Muscle of leg (tissue), 3 donors: ENCODE measurements at regions not wholly inside any gene's neighbourhood (a gene's known extent, or its start where the extent isn't known, plus 50 kb on each side); places are given as distances from the start of the nearest gene placed in this dataset.
"Not testable (repeated sequence)": the region's sequence is repeated elsewhere in the genome, so short reads cannot be mapped to it uniquely, and the experiment has no call there.

ENCODE experiments used
- DNase-seq: peaks from one replicate; pipeline ENCODE4 v3.0.0; 2013
- H3K27ac ChIP-seq: one replicate; pipeline ENCODE4 v1.5.1; 2013; ENCODE audit warnings: mild to moderate bottlenecking, low read length, control low read depth
- H3K27me3 ChIP-seq: one replicate; pipeline ENCODE4 v1.6.1; 2013; ENCODE audit warnings: low read length; ENCODE audit not compliant: control insufficient read depth, insufficient read depth
- H3K36me3 ChIP-seq: one replicate; pipeline ENCODE4 v1.6.1; 2013; ENCODE audit warnings: low read length; ENCODE audit not compliant: control insufficient read depth, insufficient read depth
- H3K4me1 ChIP-seq: one replicate; pipeline ENCODE4 v1.6.1; 2013; ENCODE audit warnings: low read length; ENCODE audit not compliant: control insufficient read depth, insufficient read depth
- H3K4me3 ChIP-seq: one replicate; pipeline ENCODE4 v1.5.1; 2013; ENCODE audit warnings: low read length, control low read depth
- H3K9me3 ChIP-seq: replicated peaks from 2 replicates; pipeline ENCODE4 v1.6.1; 2013; ENCODE audit warnings: low read depth, low read length; ENCODE audit not compliant: control insufficient read depth
- WGBS: methylation state at CpG from one replicate; pipeline ENCODE4 v1.1.5; 2013; ENCODE audit warnings: missing lambda C conversion rate; ENCODE audit not compliant: insufficient coverage; 5-methylcytosine and 5-hydroxymethylcytosine counted together

DNA sequence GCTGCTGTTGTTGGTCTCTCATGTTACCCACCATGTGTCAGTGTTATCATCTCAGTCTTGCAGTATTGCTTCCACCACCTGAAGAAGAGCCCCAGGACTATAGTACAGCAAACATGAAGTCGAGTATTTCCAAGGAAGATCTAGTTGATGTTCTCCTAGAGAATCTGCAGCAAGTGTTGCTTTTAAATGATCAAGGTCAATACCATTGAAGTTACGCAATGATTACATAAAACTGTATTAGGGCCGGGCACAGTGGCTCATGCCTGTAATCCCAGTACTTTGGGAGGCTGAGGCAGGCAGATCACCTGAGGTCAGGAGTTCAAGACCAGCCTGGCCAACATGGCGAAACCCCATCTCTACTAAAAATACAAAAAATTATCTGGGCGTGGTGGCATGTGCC, 173.9 kb downstream of the TJP1 start:
- H3K36me3 ChIP-seq, H3K4me1 ChIP-seq, H3K9me3 ChIP-seq, H3K4me3 ChIP-seq, H3K27ac ChIP-seq, H3K27me3 ChIP-seq, DNase-seq: not testable (repeated sequence)
- WGBS = 94% methylated on average over 3 of the region's 5 CpGs

DNA sequence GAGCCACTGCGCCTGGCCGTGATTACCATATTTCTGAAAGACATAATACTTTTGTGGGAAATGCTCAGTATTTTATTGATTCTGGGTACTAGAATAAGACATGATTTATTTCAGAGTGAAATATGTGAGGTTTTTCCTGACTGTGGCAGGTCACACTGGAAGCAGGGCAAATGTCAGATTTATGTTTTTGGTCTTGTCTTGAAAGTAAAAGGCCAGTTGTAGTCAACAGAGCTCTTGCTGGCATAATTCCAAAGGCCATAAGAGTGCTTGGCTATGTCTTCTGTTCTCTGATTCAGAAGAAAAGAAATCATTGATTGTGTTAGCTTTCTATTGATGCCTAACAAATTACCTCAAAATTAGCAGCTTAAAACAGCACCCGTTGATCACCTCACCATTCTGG, 176.4 kb downstream of the TJP1 start:
- H3K4me3 ChIP-seq = no peak overlapping the region
- DNase-seq = no peak
- no peaks in the 10 kb centered on the region for H3K36me3 ChIP-seq
- no peaks in the 10 kb centered on the region for H3K4me1 ChIP-seq
- H3K9me3 ChIP-seq = no peaks in the 10 kb centered on the region
- H3K27ac ChIP-seq = no peak overlapping the region
- 76% methylated on average over 2 of the region's 3 CpGs for WGBS
- no peaks in the 10 kb centered on the region for H3K27me3 ChIP-seq

DNA sequence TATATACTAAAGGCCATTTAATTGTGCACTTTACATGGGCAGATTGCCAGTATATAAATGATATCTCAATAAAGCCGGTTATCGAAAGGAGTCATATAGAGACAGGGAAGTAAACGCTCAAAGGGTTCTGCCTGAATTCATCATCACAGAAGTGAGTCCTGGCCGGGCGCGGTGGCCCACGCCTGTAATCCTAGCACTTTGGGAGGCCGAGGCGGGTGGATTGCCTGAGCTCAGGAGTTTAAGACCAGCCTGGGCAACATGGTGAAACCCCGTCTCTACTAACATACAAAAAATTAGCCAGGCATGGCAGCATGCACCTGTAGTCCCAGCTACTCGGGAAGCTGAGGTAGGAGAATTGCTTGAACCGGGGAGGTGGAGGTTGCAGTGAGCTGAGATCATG, 177.9 kb downstream of the TJP1 start:
- H3K27ac ChIP-seq, H3K9me3 ChIP-seq, H3K36me3 ChIP-seq, H3K4me1 ChIP-seq, DNase-seq, H3K27me3 ChIP-seq, H3K4me3 ChIP-seq: not testable (repeated sequence)
- 82% methylated on average over 4 of the region's 12 CpGs for WGBS

DNA sequence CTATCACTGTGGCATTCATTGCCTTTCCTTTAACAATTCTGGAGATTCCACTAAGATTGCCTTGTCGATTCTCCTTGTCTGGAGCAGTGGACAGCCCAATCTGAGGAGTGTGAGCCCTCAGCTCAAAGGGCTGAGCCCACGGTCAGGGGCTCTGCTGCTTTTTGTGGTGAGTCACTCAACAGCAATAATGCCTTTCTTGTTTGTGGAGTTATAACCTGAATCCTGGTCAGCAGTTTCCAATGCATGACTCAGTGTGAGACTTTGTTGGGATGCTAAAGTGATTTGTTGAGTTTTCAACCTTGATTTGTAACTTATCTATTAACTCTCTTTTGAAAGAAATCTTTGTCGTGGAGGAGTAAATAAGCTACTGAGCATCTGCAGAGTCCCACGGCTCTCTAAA, 183.5 kb downstream of the TJP1 start:
- H3K4me1 ChIP-seq = peaks cover 18% of the 10 kb centered on the region
- no peak for DNase-seq
- no peaks in the 10 kb centered on the region for H3K36me3 ChIP-seq
- no peak overlapping the region for H3K27ac ChIP-seq
- H3K4me3 ChIP-seq = no peak overlapping the region
- no peaks in the 10 kb centered on the region for H3K27me3 ChIP-seq
- H3K9me3 ChIP-seq = no peaks in the 10 kb centered on the region
- 75% methylated on average over 1 of the region's 4 CpGs for WGBS

DNA sequence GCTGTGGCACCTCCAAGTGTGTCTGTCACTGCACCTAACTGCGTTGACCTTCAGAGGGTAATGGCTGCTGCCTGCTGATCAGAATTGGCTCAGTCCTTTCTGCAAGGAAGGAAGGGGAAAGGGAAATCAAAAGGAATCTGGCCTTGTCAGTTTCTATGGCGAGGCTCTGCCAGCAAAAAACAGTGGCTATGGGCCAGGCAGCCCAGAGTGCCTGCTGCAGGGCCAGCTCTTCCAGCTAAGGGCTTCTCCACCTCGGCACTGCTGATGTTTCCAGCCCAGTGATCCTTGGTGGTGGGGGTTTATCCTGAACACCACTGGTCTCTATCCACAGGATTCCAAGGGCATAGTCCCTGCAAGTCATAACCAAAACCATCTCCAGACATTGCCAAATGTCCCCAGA, 184.3 kb downstream of the TJP1 start:
- DNase-seq = no peak
- Histone ChIP-seq H3K4me1 (peaks cover 20% of the 10 kb centered on the region), H3K9me3 (no peaks in the 10 kb centered on the region), H3K4me3 (no peak overlapping the region), H3K27me3 (no peaks in the 10 kb centered on the region), H3K36me3 (no peaks in the 10 kb centered on the region), H3K27ac (no peak overlapping the region)
- WGBS = 88% methylated on average over 2 of the region's 3 CpGs

DNA sequence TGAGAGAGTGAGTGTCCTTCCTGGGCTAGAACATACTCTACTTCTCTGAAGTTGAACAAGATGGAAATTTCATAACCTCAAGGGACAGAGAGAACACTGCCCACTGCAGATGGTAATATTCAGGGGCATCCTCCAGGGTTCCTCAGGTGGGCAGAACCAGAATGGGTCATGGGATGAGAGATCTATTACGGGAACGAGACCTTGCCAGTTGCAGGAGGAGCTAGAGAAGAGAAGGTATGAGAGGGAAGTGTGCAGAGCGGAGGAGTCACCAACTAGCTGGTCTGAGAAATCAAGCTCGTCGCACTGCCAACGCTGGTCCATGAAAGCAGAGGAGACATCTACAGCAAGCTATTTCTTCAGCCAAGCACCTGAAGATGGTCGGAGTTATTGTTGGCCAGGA, 184.7 kb downstream of the TJP1 start:
- Histone ChIP-seq H3K9me3 (no peaks in the 10 kb centered on the region), H3K4me1 (peaks cover 24% of the 10 kb centered on the region), H3K4me3 (no peak overlapping the region), H3K36me3 (no peaks in the 10 kb centered on the region), H3K27me3 (no peaks in the 10 kb centered on the region), H3K27ac (no peak overlapping the region)
- no peak for DNase-seq
- 99% methylated on average over 7 of the region's 7 CpGs for WGBS

DNA sequence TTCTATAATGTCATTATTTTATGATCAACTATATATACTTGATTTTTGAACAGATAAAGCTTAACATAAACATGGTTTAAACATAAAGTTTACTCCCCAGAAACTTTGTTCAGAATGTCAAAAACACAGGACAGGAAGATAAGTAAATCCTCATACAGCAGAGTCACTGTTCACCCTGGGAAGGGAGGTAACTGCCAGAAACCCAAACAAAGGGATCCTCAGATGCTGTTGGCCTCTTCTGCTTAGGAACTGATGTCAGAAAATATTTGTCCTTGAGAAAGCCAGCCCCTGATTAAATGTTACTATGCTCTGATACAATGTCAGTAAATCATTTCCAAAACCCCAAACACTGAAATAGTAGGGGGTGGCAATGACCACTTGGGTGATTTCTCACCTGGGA, 185.3 kb downstream of the TJP1 start:
- H3K36me3 ChIP-seq = no peaks in the 10 kb centered on the region
- no peaks in the 10 kb centered on the region for H3K9me3 ChIP-seq
- no peak overlapping the region for H3K4me3 ChIP-seq
- peak; percentile 17 for DNase-seq
- no peak overlapping the region for H3K27ac ChIP-seq
- peaks cover 29% of the 10 kb centered on the region for H3K4me1 ChIP-seq
- no peaks in the 10 kb centered on the region for H3K27me3 ChIP-seq

DNA sequence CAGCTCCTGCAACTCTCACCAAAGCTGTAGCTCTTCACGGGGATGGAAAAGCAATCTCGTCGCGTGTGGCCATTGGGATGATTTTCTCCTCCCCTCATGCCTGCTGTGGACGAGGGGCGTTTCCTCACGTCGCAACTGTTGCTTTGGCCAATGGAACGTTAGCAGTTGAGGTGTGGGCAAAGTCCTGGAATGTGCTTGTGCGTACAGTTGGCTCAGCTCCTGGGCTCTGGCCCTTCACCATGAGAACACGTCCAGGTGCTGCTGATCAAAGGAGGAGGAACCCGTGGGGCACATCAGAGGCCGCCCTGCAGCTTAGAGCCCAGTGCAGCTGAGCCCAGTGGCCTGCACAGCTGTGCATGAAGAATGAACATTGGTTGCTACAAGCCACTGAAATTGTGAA, 186.1 kb downstream of the TJP1 start:
- Histone ChIP-seq H3K27ac (no peak overlapping the region), H3K36me3 (no peaks in the 10 kb centered on the region), H3K4me1 (peaks cover 35% of the 10 kb centered on the region), H3K27me3 (no peaks in the 10 kb centered on the region), H3K4me3 (no peak overlapping the region), H3K9me3 (no peaks in the 10 kb centered on the region)
- WGBS = 15% methylated on average over 6 of the region's 13 CpGs
- DNase-seq = peak; percentile 45

DNA sequence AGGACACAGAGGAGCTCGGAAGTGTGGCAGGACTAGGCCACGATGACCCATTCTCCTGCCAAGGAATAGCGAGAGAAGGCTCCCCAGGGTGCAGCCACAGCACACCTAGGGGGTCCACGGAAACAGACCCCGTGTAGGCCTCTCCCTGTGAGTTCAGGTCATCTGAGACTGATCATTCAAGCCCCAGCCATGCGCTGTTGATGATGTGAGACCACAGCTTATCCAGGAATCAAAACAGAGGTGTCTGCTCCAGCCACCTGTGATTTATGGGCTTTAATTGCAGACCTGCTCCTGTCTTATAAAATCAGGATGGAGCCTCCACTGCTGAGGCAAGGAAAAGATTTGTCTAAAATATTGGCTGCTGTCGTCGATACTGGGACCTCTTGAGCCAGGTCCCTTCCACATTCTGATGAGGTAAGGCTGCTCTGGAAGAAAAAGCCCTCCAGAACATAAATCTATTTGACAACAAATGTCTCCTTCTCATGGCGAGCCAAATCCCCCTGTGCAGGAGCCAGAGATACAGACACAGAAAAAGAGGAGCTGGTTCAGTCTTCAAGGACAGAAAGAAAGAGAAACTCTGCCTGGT, 186.7 kb downstream of the TJP1 start:
- Histone ChIP-seq H3K4me1 (peaks cover 36% of the 10 kb centered on the region), H3K27ac (no peak overlapping the region), H3K36me3 (no peaks in the 10 kb centered on the region), H3K9me3 (no peaks in the 10 kb centered on the region), H3K4me3 (no peak overlapping the region), H3K27me3 (no peaks in the 10 kb centered on the region)
- WGBS = 39% methylated on average over 9 of the region's 9 CpGs
- DNase-seq = no peak

DNA sequence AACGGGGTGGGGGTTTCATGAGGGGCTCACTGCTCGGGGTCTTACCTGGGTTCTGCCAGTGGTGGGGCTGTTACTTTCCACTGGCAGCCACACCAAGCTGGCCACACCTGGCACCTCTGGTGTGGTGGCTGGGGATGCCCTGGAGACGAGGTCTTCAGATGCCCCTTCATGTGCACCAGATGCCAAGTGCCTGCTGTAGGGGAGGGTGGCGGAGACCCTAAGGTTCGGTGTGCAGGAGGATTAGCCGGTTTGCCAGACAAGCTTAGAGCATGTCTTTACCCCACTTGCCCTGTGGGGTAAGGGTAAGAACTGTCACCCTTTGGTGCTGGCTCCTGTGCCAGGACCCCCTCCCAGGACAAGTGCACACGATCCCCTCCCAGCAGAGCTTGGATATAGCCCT, 188.3 kb downstream of the TJP1 start:
- Histone ChIP-seq H3K9me3 (no peaks in the 10 kb centered on the region), H3K27ac (no peak overlapping the region), H3K4me1 (peaks cover 36% of the 10 kb centered on the region), H3K4me3 (no peak overlapping the region), H3K36me3 (no peaks in the 10 kb centered on the region), H3K27me3 (no peaks in the 10 kb centered on the region)
- WGBS = 94% methylated on average over 2 of the region's 7 CpGs
- DNase-seq = no peak

DNA sequence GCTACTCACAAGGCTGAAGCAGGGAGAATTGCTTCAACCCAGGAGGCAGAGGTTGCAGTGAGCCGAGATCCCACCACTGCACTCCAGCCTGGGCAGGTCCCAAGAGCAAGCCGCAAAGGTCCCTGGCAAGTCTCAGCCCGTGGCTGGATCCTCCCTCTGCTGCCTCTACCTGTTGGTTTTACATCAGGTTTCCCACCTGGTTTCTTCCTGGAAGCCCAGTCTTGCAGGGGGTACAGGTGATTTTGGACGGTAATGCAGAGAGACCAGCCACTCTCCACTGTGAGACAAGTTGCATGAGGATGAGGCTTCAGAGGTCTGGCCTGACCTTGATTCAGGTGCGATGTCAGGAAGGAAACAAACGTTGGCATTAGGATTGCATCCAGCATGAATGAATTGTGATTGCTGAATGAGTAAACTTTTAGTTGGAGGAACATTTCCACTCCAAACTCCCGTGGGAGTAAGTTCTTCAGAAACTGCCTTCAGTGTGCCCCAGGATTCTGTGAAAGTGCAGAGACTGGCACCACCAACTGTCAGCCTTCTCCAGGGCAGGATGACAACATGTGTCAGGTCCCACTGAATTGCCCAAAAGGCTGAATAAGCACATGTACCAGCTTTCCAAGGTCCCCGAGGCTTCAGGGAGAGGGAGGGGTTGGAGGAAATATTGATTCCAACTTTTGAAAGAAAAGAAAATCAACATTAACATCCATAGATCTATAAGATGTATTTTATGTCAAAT, 189.4 kb downstream of the TJP1 start:
- Histone ChIP-seq H3K4me3 (no peak overlapping the region), H3K36me3 (no peaks in the 10 kb centered on the region), H3K4me1 (peaks cover 36% of the 10 kb centered on the region), H3K9me3 (no peaks in the 10 kb centered on the region), H3K27ac (no peak overlapping the region), H3K27me3 (no peaks in the 10 kb centered on the region)
- DNase-seq = peak; percentile 38
- WGBS = 72% methylated on average over 7 of the region's 8 CpGs
